Stimulated activated CD8-positive, alpha-beta memory T cell treated with anti-CD3 and anti-CD28 coated beads, Interleukin-15, amount 100 ng/mL, for 48 hours (primary cell): ENCODE measurements at regions not wholly inside any gene's neighbourhood (a gene's known extent, or its start where the extent isn't known, plus 50 kb on each side); places are given as distances from the start of the nearest gene placed in this dataset.
A peak's percentile ranks its signal among the peaks of the same experiment; 100 is the strongest.
"Not testable (repeated sequence)": the region's sequence is repeated elsewhere in the genome, so short reads cannot be mapped to it uniquely, and the experiment has no call there.

Experiments used
- DNase-seq, 2 donors: peaks; one replicate each; pipeline ENCODE4 v3.0.0-alpha.2; 2020; ENCODE audit warnings: low read depth in 2 of 2

DNA sequence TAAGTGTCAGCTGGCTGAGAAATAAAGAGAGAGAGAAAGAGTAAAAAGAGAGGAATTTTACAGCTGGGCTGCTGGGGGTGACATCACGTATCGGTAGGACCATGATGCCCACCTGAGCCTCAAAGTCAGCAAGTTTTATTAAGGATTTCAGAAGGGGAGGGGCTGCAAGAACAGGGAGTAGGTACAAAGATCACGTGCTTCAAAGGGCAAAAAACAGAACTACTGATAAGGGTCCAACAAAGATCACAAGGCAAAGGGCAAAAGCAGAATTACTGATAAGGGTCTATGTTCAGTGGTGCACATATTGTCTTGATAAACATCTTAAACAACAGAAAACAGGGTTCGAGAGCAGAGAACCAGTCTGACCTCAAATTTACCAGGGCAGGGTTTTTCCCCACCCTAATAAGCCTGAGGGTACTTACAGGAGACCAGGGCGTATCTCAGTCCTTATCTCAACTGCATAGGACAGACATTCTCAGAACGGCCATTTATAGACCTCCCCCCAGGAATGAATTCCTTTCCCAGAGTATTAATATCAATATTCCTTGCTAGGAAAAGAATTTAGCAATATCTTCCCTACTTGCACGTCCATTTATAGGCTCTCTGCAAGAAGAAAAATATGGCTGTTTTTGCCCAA lies 128.3 kb upstream of the PZP start:
- not testable (repeated sequence) for DNase-seq

DNA sequence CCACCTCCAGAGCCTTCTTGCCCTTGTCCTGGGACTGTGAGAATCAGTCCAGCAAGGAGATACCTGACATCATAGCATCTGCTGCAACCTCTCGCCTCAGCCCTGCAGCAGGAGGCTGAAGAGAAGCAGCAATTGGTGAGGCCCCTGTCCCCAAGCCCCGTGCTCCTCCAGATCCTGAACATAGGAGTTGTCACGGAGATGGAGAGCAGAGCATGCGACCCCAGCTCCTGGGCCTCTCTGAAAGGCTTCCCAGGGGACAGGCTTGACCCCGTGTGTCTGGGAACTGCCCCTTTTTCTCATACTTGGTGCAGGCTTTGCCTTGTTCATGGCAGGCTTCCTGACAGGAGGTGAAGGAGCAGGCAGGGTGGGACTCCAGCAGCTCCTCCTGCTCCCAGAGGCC lies 127.7 kb upstream of the PZP start:
- no peak for DNase-seq

DNA sequence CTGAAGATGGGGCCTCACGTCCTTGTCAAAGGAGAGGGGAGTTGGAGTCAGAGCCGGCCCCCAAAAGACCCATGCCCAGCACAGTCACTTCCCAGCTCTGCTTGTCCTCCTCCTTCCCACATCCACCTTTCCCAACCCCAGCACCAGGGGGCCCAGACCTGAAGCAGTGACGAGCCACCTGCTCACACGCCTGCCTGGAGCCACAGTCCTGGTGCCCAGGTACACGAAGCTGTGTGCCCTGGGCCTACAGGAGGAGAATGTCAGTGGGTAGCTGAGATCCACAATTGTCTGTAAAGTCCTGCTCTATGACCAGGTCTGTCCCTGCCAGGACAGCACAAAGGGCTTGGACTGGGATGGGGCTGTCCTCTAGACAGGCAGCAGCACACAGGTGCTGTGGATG lies 126.8 kb upstream of the PZP start:
- no peak for DNase-seq

DNA sequence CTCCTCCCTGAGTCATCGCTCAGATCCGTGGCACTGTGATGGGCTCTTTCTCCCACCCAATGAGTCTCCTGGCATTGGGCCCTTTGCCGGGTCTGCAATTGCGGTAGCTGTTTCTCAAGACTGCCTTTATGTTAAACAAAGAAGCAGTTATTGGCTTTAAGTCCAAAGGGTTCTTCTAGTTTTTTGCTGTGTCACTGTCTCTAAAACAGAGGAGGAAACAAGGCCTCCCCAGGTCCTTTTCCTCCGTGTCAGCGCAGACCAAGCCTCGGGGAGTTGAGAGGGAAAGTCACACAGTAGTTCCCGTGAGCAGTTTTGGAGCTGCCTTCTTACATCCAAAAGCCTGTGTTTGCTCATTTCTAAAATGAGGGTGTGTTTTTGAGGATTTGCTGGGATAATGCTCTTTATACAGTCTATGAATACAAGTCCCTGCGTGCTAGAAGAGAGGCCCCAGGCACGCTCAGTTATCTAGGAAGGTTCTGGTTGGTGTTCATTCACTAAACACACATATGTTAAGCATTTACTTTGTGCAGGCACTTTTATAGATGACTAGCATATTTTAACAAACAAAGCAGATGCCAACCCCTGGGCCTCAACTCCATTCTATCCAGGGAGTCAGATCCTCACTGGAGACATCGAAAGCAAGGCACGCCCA lies 126.0 kb upstream of the PZP start:
- no peak for DNase-seq

DNA sequence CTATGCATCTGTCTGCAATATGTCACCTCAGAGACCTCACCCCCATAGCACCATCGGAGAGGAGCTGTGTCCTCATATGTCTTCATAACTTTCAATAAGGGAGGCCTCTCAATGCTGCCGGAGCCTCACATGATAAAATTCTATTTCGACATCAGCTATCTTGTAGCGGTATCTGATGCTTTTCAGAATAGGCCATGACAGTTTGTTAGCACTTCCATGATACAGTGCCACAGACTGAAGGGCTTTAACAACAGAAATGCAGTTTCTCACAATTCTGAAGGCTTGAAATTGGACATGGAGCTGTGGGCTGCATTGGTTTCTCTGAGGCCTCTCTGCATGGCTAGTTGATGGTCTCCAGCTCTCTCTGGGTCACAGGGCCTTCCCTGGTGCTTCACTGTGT lies 125.0 kb upstream of the PZP start:
- no peak for DNase-seq

DNA sequence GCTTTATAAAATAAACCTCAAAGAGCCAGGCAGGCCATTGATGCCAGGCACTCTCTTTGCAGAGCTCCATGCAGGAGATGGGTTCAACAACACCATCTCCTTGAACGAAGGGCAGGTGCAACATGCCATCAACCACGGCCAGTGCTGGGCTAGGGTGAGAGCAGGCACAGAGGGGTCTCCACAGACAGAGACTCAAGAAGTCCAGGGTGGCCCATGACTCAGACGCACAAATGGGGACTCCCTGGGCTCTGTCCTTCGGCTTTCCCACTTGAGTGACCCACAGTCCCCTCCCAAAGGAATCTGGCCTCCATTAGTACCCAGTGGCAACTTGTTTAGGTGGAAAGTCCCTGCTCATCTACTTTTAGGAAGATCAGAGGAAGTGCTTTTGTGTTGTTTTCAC lies 124.4 kb upstream of the PZP start:
- DNase-seq, result no peak

DNA sequence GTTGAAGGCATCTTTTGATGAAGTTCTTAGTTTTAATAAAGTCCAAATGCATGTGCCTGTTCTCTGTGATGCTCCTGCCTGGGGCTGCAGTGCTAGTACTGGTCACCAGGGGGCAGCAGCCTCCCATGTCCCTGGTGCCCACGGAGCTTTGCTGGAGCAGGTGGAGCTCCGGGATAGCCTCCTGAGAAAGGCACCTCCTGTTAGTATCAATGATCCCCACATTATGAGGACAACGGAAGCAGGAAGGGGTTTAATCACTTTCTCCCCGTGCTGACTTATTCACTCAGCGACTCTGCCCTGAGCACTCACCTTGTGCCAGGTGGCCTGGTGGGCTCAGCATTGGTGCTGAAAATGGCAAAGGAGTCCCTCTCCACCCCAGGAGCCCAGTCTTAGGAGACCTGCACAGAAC lies 123.0 kb upstream of the PZP start:
- DNase-seq, result peak; percentile 42 to 49

DNA sequence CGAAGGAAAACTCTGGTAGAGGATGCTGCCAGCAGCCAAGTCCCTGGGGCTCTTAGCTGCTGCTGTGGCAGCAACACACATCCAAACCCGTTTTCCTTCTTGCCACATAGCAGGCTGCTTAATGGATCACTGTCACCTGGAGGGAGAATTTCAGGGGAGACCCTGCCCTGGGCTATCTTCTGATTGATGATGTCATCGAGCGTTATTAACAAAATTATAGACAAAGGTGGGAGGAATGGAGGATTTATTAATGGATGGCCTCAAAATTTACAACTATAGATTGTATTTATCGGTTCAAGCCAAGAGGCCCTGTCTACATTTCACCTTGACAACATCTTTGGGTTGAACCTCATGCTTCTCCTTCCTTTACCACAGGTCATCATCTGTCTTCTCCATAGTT lies 120.8 kb upstream of the PZP start:
- no peak for DNase-seq

DNA sequence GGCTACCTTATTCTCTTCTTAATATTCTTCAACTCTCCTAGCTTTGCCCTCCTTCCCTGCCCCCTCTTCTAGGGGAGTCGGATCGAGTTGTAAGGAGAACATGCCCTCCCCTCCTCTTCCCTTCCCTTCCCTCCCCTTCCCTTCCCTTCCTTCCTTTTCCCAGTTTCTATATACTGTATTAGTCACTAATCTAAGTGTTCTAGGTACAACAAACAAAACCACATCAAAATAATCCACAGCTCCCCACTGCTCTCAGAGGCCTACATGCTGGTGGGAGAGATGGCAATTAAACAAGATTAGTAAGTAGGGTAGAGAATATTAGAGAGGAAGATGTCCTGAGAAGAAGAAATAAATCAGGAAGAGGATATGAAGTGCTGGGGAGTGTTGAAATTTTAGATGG lies 119.9 kb upstream of the PZP start:
- no peak for DNase-seq

DNA sequence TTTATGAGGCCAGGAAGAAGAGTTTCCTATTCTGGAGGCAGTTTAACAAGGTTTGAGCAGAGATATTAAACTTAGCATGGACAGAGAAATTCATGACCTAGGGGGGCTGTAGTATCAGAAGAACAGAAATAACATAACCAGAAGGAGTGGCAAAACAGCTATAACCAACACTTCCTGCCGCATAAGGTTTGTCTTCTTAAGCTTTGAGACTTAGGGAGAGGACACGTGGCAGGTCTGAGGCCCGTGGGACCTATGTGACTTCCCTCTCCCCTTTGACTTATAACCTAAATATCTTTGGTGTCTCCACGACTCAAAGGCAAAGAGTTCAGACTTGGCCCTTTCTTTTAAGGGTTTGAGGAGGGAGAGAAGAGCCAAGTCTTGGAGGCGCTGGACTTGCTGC lies 119.1 kb upstream of the PZP start:
- DNase-seq, result no peak

DNA sequence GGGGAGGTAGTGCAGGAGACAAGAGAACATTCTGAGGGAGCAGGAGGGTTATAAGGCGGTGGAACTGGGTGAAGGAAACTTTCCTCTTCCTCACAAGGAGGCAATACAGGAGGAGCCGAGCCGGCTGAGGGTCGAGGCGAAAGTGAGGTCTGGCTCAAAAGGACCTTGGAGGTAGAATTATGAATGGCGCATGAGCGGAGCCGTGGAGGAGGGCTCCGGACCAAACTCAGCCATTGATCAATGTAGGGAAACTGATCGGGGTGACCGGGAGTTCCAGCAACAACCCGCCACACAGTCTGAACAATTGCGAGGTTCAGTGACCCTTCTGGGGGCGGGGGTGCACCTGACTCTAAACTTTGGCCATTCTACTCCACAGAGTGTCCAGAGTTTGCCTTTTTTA lies 118.7 kb upstream of the PZP start:
- DNase-seq, result not testable (repeated sequence)

DNA sequence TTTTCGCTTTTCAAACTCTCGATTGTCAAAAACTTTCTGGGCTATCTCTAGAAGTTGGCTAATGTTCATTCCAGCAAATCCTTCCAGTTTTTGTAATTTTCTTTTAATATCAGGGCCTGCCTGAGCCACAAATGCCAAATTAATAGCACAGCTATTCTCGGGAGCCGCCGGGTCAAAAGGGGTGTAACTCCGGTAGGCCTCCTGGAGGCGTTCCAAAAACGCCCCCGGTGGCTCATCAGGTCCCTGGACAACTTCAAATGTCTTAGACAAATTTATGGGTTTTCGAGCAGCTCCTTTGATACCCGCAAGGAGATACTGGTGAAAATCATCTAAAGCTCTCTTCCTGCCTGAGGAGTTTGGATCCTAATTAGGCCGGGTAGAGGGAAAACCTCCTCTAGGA lies 117.9 kb upstream of the PZP start:
- DNase-seq, result no peak

DNA sequence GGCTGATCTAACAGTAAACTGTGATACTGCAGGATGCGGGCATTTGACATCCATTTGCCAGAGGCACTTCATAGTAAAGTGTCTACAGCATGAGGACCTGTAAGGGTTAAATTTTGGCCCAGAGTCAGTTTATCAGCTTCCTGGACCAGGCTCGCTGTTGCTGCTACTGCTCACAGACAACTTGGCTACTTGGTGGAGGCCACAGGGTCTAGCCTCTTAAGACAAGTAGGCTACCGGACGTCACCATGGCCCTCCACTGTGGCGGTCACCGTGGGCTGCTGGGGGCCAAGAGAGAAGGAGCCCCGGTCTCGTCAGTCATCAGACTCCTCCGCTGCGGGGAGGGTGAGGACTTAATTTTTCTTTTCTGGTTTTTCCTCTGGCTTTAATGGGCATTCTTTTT lies 117.3 kb upstream of the PZP start:
- no peak for DNase-seq

DNA sequence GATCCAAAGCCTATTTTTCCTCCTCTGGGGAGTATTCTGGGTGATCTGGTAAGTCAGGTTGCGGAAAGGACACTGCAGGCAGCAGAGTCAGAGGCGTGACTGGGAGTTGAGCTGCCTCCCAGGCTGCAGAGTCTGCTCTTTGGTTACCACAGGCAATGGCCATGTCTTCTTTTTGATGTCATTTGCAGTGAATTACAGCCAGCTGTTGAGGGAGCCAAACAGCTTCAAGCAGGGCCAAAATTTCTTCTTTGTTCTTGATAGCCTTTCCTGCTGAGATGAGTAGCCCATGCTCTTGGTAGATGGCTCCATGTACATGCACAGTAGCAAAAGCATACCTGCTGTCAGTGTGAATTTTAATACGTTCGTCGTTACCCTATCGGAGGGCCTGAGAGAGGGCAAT lies 116.6 kb upstream of the PZP start:
- DNase-seq, result no peak

DNA sequence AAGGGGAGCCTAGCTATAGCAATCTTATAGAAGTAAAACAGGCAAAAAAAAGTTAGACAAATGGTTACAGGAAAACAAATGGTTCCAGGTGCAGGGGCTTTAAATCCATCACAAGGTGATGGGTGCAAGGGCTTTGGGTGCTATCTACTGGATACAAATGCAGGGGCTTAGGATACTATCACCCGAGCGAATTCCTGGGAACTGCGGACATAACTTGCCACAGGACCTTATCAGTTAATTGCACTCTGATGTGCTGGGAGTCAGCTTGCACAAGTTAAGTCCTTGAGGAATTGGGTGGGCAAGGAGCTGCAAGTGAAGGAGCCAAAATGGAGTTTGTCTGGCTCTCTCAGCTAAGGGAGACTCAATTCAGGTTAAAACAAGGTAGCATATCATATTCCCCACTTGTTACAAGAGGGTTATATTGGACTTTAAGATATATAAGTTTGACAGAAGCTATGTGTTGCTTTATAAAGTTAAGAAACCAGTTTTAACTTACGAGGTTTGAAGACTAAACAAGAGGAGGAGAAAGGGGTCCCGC lies 115.0 kb upstream of the PZP start:
- no peak for DNase-seq

DNA sequence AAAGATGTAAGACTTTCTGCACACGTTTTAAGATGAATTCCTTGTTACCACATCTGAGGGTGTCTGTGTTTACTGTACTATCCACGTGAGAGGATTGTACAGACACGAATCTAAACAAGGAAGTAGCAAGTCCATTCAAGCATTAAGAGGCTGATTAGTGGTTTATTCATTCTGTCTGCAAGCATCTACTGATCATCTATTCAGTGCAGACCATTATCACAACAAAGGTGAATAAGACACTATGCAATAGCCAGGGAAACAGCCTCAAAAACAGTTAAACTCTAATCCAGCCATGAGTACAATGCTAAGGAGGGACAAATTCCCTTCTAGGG lies 111.6 kb upstream of the PZP start:
- no peak for DNase-seq

DNA sequence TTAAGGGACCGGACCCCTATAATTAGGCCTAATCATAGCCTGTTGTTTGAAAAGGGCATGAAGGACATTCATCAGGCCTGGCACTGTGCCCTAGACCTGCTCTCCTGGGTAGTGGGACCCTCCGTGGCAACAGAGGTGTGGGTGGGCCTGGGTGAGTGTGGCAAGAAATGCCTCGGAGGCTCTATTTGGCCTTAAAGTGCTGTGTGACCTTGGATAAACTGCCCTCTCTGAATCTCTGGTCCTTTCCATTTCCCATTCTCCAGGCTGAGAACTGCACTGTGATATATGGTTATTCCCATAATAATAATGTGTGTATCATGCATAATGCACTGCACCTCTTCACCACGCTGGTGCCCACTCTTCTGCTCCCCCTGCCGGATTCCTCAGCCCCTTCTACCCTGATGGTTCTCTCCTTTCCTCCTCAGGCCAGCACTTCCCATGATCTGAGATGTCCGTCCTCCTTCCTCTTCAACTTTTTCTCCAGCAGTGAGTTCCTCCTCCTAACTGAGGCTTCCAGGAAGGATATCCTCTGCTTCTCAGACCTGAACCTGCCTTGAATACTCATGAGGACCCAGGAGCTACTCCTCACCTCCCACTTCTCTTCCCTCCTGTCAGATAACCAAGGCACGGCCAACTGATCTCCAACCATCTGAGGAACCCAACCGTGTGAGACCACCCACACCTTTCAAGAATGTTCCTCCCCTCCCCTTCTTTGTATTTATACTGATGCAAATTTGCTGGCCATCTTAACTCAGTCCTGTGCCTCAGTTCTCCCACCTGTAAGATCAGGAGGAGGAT lies 111.0 kb upstream of the PZP start:
- no peak for DNase-seq

DNA sequence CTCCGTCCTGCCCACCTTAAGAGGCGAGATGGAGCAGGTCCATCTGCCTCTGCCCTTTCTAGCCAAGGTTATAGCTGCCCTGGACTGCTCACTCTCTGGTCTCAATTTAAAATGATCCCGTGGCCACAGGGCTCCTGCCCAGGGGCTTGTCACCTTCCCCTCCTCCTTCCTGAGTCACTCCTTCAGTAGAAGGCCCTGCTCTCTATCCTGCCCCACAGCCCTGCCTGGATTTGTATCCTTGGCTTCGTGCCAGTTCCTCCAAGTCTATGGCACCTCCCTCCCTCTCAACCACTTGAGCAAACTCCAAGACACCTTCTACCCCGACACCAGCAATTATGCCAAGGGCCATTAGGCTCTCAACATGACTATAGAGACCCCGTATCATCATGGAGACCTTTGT lies 105.3 kb upstream of the PZP start:
- DNase-seq, result not testable (repeated sequence)

DNA sequence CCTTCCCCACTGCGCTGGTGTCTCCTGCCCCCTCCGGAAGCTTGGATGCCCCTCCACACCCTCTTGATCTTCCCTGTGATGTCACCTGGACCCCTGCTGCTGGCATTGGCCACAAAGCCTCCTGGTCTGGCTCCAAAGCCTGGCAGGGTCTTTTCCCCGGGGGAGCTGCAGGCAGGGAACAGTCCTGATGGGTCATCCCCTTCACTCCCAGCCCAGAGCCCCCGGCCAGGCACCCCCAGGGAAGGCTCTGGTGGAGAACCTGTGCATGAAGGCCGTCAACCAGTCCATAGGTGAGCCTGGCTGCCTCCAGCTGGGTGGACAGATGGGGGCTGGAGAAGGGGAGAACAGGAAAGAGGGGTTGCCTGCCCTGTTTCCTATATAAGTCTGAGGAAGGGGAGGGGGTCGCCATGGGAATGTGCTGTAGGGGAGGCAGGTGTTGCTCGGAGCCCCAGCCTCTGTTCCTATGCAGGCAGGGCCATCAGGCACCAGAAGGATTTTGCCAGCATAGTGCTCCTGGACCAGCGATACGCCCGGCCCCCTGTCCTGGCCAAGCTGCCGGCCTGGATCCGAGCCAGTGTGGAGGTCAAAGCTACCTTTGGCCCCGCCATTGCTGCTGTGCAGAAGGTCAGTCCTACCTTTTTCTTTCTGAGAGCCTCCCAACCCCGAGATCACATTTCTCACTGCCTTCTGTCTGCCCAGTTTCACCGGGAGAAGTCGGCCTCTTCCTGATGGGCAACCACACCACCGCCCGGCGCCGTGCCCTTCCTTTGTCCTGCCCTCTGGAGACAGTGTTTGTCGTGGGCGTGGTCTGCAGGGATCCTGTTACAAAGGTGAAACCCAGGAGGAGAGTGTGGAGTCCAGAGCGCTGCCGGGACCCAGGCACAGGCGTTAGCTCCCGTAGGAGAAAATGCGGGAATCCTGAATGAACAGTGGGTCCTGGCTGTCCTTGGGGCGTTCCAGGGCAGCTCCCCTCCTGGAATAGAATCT lies 104.5 kb upstream of the PZP start:
- DNase-seq, result not testable (repeated sequence)

DNA sequence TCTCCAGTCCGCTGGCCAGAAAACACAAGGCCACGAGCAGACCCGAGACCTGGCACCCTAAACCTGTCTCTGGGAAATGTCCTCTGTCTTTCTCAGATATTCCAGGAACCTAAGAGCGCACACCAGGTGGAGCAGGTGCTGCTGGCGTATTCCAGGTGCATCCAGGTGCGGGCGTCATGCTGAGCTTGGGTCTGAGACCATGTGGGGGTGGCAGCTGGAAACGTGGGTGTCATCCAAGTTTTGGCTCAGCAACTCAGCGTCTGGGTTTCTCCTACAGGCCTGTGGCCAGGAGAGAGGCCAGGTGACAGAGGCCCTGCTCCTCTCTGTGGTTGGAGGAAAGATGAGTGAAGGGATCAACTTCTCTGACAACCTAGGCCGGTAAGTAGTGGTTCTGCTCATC lies 103.3 kb upstream of the PZP start:
- DNase-seq, result not testable (repeated sequence)

DNA sequence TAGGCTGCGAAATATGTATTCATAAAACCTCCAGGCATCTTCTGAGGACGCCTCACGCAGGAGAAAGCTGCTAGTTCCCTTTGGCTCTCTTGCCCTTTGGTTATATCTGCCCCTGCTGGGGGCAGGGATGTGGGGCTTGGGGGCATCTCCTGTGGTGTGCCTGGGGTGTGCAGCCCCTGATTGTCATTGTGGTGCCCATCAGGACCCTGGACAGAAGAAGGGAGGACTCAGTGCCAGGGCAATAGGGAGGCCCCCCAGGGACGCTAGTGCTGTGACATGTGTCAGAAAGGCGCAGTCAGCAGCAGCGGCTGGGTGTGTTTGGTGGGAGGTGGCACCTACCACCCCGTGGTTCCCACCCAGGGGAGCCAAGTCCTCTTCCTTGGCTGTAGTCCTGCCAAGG lies 102.5 kb upstream of the PZP start:
- not testable (repeated sequence) for DNase-seq

DNA sequence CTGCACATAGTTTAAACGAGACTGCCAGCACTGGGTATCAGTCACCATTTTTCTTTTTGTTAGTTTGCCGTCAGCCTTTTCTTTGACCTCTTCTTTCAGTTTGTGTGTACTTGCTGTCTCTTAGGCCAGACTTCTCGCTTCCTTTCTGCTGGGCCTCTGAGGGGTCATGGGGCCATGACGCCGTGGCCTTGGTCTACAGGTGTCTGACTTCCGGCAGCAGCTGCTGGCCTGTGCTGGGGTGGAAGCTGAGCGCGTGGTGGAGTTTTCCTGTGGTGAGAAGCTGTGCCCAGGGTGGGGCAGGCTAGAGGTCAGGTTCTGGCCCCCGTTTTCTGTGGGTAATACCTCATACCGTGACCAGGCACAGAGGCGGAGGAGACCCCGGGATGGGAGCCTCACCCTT lies 101.6 kb upstream of the PZP start:
- DNase-seq, result not testable (repeated sequence)
